ENCODE measurements at regions not wholly inside any gene's neighbourhood (a gene's known extent, or its start where the extent isn't known, plus 50 kb on each side); places are given as distances from the start of the nearest gene placed in this dataset.

DNA sequence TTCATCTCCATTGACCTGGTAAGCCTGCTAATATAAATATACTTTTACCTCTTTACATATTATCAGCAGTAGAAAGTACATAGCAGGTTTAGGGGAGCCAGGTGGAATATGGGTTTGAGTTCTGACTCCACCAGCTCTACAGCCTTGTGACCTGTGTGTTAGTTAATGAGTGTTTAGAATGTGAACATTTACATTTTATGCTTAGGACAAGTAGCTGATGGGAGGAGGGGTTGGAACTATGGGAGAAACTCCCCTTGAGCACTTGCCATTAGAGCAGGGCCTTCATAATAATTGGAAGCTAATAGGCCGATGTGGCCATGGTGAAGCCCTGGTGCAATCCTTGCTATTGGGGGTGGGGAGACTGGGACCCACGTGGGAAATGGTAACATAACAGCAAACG, 148.3 kb upstream of the NTRK2 start:
- TF ChIP-seq GATA3 (IDR thresholded peaks at IDR 0.05; ENCODE audit: low read depth, low read length) (no peak), GATA2 (IDR thresholded peaks at IDR 0.05; ENCODE audit: low read depth, low read length) (no peak)
